H54 (cell line): ENCODE measurements at regions not wholly inside any gene's neighbourhood (a gene's known extent, or its start where the extent isn't known, plus 50 kb on each side); places are given as distances from the start of the nearest gene placed in this dataset.
A peak's percentile ranks its signal among the peaks of the same experiment; 100 is the strongest.
"Not testable (repeated sequence)": the region's sequence is repeated elsewhere in the genome, so short reads cannot be mapped to it uniquely, and the experiment has no call there.

Experiments used
- DNase-seq: peaks from one replicate; pipeline ENCODE4 v3.0.0; 2011; ENCODE audit warnings: low spot score, mixed read lengths; ENCODE audit not compliant: insufficient read length
- FAIRE-seq: peaks from 3 replicates; lab custom pipeline; 2011; peaks lifted over from hg19 to GRCh38; lab: Jason Lieb, UNC
- POLR2A ChIP-seq: IDR thresholded peaks from 2 replicates; pipeline ENCODE4 v1.6.1; 2011; ENCODE audit warnings: low read depth, mild to moderate bottlenecking, low read length

GRCh38 chr6:144475411-144475810, 190.3 kb downstream of the UTRN start:
- FAIRE-seq: no peak
- no peak for DNase-seq
- no peak for TF ChIP-seq POLR2A

- FAIRE-seq: no peak
- TF ChIP-seq POLR2A: no peak
These were observed 191.2 kb downstream of the UTRN start for GRCh38 chr6:144476286-144476685.

GRCh38 chr6:144477396-144477795, 192.3 kb downstream of the UTRN start:
- no peak for DNase-seq
- TF ChIP-seq POLR2A: no peak
- no peak for FAIRE-seq

More at GRCh38 chr6:144476286-144476685, 191.2 kb downstream of the UTRN start:
- DNase-seq: no peak

GRCh38 chr6:144477856-144478255, 192.7 kb downstream of the UTRN start:
- no peak for DNase-seq
- no peak for FAIRE-seq
- TF ChIP-seq POLR2A: no peak

GRCh38 chr6:144478483-144478882, 193.3 kb downstream of the UTRN start:
- FAIRE-seq (no peak), DNase-seq (no peak)
- TF ChIP-seq POLR2A: no peak

- no peak for TF ChIP-seq POLR2A
- DNase-seq (no peak), FAIRE-seq (no peak)
These were observed 194.9 kb downstream of the UTRN start for GRCh38 chr6:144479991-144480390.

GRCh38 chr6:144480473-144480872, 195.3 kb downstream of the UTRN start:
- FAIRE-seq: no peak
- no peak for DNase-seq
- no peak for TF ChIP-seq POLR2A

GRCh38 chr6:144481527-144481926, 196.4 kb downstream of the UTRN start:
- no peak for DNase-seq
- no peak for FAIRE-seq

GRCh38 chr6:144482142-144482541, 197.0 kb downstream of the UTRN start:
- DNase-seq (peak; percentile 23), FAIRE-seq (peak; percentile 80)
- TF ChIP-seq POLR2A: no peak

More at GRCh38 chr6:144481527-144481926, 196.4 kb downstream of the UTRN start:
- TF ChIP-seq POLR2A: no peak

GRCh38 chr6:144485531-144485930, 200.4 kb downstream of the UTRN start:
- TF ChIP-seq POLR2A: no peak
- FAIRE-seq: no peak
- DNase-seq: no peak

GRCh38 chr6:144488590-144488989, 203.5 kb downstream of the UTRN start:
- TF ChIP-seq POLR2A: no peak
- no peak for FAIRE-seq
- DNase-seq: no peak

GRCh38 chr6:144493035-144493910, 208.1 kb downstream of the UTRN start:
- DNase-seq (no peak), FAIRE-seq (no peak)
- no peak for TF ChIP-seq POLR2A

- not testable (repeated sequence) for FAIRE-seq, DNase-seq
These were observed 209.9 kb downstream of the UTRN start for GRCh38 chr6:144495076-144495475.

- DNase-seq (no peak), FAIRE-seq (no peak)
- no peak for TF ChIP-seq POLR2A
These were observed 212.5 kb downstream of the UTRN start for GRCh38 chr6:144497650-144498049.

- FAIRE-seq (no peak), DNase-seq (no peak)
- no peak for TF ChIP-seq POLR2A
These were observed 215.8 kb downstream of the UTRN start for GRCh38 chr6:144500892-144501291.

GRCh38 chr6:144505214-144505613, 220.1 kb downstream of the UTRN start:
- DNase-seq: not testable (repeated sequence)

GRCh38 chr6:144506051-144506450, 220.9 kb downstream of the UTRN start:
- FAIRE-seq: not testable (repeated sequence)

More at GRCh38 chr6:144505214-144505613, 220.1 kb downstream of the UTRN start:
- not testable (repeated sequence) for FAIRE-seq

GRCh38 chr6:144507772-144508312, 222.7 kb downstream of the UTRN start:
- DNase-seq, FAIRE-seq: not testable (repeated sequence)

More at GRCh38 chr6:144506051-144506450, 220.9 kb downstream of the UTRN start:
- not testable (repeated sequence) for DNase-seq
